MM.1S (cell line): ENCODE measurements at regions not wholly inside any gene's neighbourhood (a gene's known extent, or its start where the extent isn't known, plus 50 kb on each side); places are given as distances from the start of the nearest gene placed in this dataset.
"Not testable (repeated sequence)": the region's sequence is repeated elsewhere in the genome, so short reads cannot be mapped to it uniquely, and the experiment has no call there.

Experiments
- CTCF ChIP-seq: fragments of 300-600 bp; sonication (generic); IDR thresholded peaks from 2 replicates; pipeline ENCODE4 v1.5.1; 2016; ENCODE audit warnings: antibody characterized with exemption, low read length, mixed read lengths
- EZH2phosphoT487 ChIP-seq: fragments of 300-600 bp; sonication (generic); IDR thresholded peaks from 2 replicates; pipeline ENCODE4 v1.6.1; 2018; ENCODE audit warnings: antibody characterized with exemption, low read length

DNA sequence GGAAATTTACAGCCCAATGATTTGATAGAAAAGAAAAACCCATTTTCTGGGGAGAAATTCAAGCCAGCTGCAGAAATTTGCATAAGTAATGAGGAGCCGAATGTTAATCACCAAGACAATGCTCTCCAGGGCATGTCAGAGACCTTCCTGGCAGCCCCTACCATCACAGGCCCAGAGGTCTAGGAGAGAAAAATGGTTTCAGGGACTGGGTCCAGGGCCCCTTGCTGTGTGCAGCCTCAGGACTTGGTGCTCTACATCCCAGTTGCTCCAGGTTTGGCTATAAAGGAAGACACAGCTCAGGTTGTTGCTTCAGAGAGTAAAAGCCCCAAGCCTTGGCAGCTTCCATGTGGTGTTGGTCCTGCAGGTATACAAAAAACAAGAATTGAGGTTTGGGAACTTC is 222.2 kb upstream of the ISX start:
- TF ChIP-seq CTCF, EZH2phosphoT487: not testable (repeated sequence)
